OCI-LY3 (cell line): ENCODE measurements at regions not wholly inside any gene's neighbourhood (a gene's known extent, or its start where the extent isn't known, plus 50 kb on each side); places are given as distances from the start of the nearest gene placed in this dataset.
A peak's percentile ranks its signal among the peaks of the same experiment; 100 is the strongest.

Experiments
- CTCF ChIP-seq: fragments of 200-600, 300-600 bp; sonication (generic); IDR thresholded peaks from 2 replicates; pipeline ENCODE4 v1.5.1; 2014; ENCODE audit warnings: antibody characterized with exemption, low read length, low read depth
- EZH2phosphoT487 ChIP-seq: fragments of 200-600 bp; shearing (Covaris generic); IDR thresholded peaks from 2 replicates; pipeline ENCODE4 v1.6.1; 2018; ENCODE audit warnings: antibody characterized with exemption, mixed run types, low read depth

DNA sequence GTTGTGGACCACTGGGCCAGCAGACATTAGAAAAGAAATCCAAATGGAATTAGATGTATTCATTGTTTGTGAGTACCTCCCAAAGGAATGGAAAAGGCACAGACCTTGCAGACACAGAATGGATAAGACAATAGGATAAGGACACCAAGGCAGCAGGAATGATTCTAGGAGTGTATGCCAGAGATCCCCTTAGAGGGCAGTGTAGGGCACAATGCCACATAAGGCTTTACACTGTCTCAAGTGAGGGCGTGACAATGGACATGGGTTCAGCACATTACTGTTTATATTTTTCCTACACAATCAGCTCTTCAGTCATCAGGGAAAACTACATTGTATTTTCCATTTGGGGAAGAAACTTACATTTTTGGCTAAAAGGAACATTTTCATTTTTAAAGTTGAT is 250.9 kb downstream of the PTH2R start:
- TF ChIP-seq CTCF (peak; percentile 40), EZH2phosphoT487 (no peak)
